Activated CD8-positive, alpha-beta memory T cell treated with anti-CD3 and anti-CD28 coated beads, Interleukin-2, amount 10 ng/mL, durations not matched to agents 7 days and 5 days (primary cell): ENCODE measurements at regions not wholly inside any gene's neighbourhood (a gene's known extent, or its start where the extent isn't known, plus 50 kb on each side); places are given as distances from the start of the nearest gene placed in this dataset.
"Not testable (repeated sequence)": the region's sequence is repeated elsewhere in the genome, so short reads cannot be mapped to it uniquely, and the experiment has no call there.

Source experiments
- ATAC-seq: fragments of 150-1000 bp; cut with Tn5 transposase; one replicate; pipeline ENCODE4 v1.10.0; 2021; ENCODE audit warnings: moderate library complexity
- CTCF ChIA-PET: fragments of 350-600 bp; sonication (Branson Sonifier 250); formaldehyde crosslinking; loops from one replicate; lab custom pipeline; 2021; ENCODE audit warnings: antibody characterized with exemption; lab: Charles Lee
- DNase-seq: peaks from one replicate; pipeline ENCODE4 v3.0.0-alpha.2; 2020
- H3K27ac Mint-ChIP-seq: one replicate; pipeline ENCODE4 v1.8.0; 2021; ENCODE audit warnings: mild to moderate bottlenecking, mixed read lengths
- H3K27me3 Mint-ChIP-seq: one replicate; pipeline ENCODE4 v1.8.0; 2021; ENCODE audit warnings: mixed read lengths
- H3K36me3 Mint-ChIP-seq: one replicate; pipeline ENCODE4 v1.8.0; 2021; ENCODE audit warnings: mild to moderate bottlenecking, mixed read lengths
- H3K4me1 Mint-ChIP-seq: one replicate; pipeline ENCODE4 v1.8.0; 2021; ENCODE audit warnings: mixed read lengths
- H3K4me3 Mint-ChIP-seq: one replicate; pipeline ENCODE4 v1.8.0; 2021; ENCODE audit warnings: mild to moderate bottlenecking, moderate library complexity, mixed read lengths
- H3K9me3 Mint-ChIP-seq: one replicate; pipeline ENCODE4 v1.8.0; 2022; ENCODE audit warnings: low read depth, mixed read lengths

DNA sequence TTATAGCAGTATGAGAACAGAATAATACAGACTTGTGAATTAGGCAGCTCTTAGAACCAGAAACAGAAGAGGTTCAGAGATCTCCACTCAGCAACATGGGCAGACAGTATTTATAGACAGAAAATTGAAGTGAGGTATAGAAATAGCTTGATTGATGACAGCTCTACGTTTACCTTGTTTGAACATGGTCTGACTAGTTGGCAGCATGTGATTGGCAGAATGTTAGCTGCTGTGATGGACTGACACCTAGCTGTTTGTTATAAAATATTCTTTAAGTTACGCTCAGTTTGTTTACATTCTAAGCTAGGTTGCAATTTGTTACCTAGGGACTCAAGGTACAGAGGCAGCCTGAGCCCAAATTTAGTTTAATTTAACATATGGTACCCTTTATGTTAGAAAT, 73.7 kb upstream of the TMEM229A start:
- Mint-ChIP-seq H3K4me3 (no peak overlapping the region), H3K36me3 (no peaks in the 10 kb centered on the region), H3K4me1 (no peaks in the 10 kb centered on the region), H3K9me3 (no peaks in the 10 kb centered on the region), H3K27me3 (no peaks in the 10 kb centered on the region), H3K27ac (no peak overlapping the region)
- CTCF ChIA-PET: no interaction called here
- ATAC-seq (no peak), DNase-seq (no peak)

DNA sequence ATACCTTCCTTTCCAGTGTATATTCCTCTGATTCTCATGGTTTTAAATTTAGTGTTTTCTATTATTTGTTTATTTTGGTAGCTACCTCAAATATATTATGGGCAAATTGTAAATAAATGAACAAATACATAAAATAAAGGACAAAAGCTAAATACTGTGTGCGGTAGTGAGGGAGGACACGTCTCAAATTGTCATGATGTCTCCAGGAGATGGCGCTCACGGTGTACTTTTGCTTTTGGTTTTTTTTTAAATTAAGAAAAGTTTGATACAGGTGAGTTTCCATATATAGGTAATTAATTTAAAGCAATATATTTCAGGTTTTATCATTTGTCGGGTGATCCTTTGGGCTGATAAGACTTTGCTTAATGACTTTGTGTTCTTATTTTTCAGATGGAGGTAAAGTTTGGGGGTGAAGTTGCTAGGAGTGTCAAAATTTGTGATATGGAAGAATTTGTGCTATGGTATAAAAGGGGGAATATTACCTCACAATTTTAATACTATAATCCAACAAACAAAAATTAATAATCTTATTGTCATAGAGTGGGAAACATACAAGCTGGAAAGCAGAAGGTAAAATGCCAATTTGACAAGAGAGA, 68.4 kb upstream of the TMEM229A start:
- H3K36me3 Mint-ChIP-seq: no peaks in the 10 kb centered on the region
- no peaks in the 10 kb centered on the region for H3K27me3 Mint-ChIP-seq
- H3K4me1 Mint-ChIP-seq: no peaks in the 10 kb centered on the region
- no peaks in the 10 kb centered on the region for H3K9me3 Mint-ChIP-seq
- ATAC-seq (no peak), DNase-seq (no peak)
- CTCF ChIA-PET: no interaction called here
- H3K4me3 Mint-ChIP-seq: no peak overlapping the region
- no peak overlapping the region for H3K27ac Mint-ChIP-seq

DNA sequence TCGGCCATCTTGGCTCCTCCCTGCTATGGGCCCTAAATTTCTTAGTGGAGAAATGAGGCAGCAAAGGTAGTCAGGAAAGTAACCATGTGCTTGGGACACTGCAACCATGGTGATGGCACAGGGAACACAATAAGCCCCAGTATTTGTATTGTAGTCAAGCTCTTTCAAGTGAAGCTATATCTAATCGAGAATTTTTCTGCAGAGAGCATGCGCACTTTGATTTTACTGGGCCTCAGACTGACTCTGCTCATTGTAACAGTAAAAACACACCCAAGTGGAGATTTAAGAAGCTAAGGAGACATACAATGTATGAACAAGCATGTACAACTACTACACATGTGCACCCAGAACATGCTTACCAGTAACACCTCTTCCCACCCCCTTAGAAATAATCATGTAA, 67.3 kb upstream of the TMEM229A start:
- no peaks in the 10 kb centered on the region for H3K36me3 Mint-ChIP-seq
- CTCF ChIA-PET: no interaction called here
- H3K9me3 Mint-ChIP-seq: no peaks in the 10 kb centered on the region
- ATAC-seq (no peak), DNase-seq (no peak)
- H3K4me1 Mint-ChIP-seq: no peaks in the 10 kb centered on the region
- no peaks in the 10 kb centered on the region for H3K27me3 Mint-ChIP-seq
- H3K27ac Mint-ChIP-seq: no peak overlapping the region
- no peak overlapping the region for H3K4me3 Mint-ChIP-seq

DNA sequence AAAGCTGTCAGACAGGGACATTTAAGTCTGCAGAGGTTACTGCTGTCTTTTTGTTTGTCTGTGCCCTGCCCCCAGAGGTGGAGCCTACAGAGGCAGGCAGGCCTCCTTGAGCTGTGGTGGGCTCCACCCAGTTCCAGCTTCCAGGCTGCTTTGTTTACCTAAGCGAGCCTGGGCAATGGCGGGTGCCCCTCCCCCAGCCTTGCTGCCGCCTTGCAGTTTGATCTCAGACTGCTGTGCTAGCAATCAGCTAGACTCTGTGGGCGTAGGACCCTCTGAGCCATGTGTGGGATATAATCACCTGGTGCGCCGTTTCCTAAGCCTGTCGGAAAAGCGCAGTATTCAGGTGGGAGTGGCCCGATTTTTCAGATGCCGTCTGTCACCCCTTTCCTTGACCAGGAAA, 66.7 kb upstream of the TMEM229A start:
- H3K27ac Mint-ChIP-seq, H3K4me1 Mint-ChIP-seq, H3K4me3 Mint-ChIP-seq, ATAC-seq, H3K9me3 Mint-ChIP-seq, H3K36me3 Mint-ChIP-seq, CTCF ChIA-PET, H3K27me3 Mint-ChIP-seq, DNase-seq: not testable (repeated sequence)

DNA sequence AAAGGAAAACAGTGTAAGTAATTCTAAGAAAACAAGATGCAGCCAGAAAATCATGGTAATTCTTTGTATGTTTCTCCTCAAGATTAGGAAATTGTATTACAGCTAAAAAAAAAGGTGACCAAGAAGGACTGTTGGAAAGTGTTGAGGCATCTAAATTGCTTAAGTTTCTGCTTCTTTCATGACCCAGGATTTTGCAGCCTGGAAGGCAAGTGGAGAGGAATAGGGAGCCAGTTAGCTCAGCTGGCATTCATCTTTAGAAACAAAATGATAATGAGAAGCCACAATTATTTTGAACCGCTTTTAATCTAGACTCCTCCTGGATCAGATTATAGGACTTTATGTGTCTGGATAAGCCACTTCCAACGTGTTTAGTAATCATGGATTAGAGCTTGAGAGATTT, 56.8 kb upstream of the TMEM229A start:
- Mint-ChIP-seq H3K27ac (no peak overlapping the region), H3K36me3 (no peaks in the 10 kb centered on the region), H3K9me3 (peaks cover 2% of the 10 kb centered on the region), H3K4me1 (no peaks in the 10 kb centered on the region), H3K27me3 (no peaks in the 10 kb centered on the region), H3K4me3 (no peak overlapping the region)
- CTCF ChIA-PET: no interaction called here
- ATAC-seq (no peak), DNase-seq (no peak)

DNA sequence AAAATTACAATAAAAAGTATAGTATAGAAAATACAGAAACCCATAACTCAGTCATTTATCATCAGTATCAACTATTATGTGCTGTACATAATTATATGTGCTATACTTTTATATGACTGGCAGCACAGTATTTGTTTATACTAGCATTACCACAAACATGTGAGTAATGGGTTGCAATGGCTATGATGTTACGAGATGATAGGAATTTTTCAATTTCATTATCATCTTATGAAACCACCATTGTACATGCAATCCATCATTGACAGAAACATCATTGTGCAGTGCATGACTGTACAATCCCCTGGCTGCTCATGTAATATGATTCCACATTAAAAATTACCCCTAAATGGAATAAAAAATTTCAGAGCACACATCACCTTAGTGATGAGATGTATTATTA, 55.7 kb upstream of the TMEM229A start:
- CTCF ChIA-PET: no interaction called here
- DNase-seq: no peak

DNA sequence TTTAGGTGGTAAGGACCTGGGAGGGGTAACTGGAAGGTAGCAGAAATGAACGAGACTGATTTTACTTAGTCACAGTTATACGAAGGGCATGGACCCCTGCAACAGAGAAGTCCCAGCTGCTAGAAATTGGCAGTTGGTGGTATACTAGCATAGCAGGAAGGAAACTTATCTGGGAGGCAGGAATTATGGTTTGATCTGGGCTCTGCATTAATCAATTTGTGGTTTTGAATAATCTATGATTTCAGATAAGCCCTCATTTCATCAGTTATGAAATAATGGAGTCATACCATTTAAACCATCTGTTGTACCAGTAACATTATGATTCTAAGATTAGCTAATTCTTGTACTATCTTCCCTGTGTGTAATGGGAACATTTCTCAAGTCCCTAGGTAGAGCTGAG, 54.0 kb upstream of the TMEM229A start:
- H3K9me3 Mint-ChIP-seq: no peaks in the 10 kb centered on the region
- no peak overlapping the region for H3K4me3 Mint-ChIP-seq
- CTCF ChIA-PET: no interaction called here
- H3K27ac Mint-ChIP-seq: no peak overlapping the region
- no peaks in the 10 kb centered on the region for H3K4me1 Mint-ChIP-seq
- ATAC-seq: no peak
- H3K36me3 Mint-ChIP-seq: no peaks in the 10 kb centered on the region
- DNase-seq: no peak
- H3K27me3 Mint-ChIP-seq: no peaks in the 10 kb centered on the region

More for the DNA sequence above, 55.7 kb upstream of the TMEM229A start:
- no peaks in the 10 kb centered on the region for H3K4me1 Mint-ChIP-seq
- no peaks in the 10 kb centered on the region for H3K36me3 Mint-ChIP-seq
- H3K27ac Mint-ChIP-seq: no peak overlapping the region
- no peaks in the 10 kb centered on the region for H3K27me3 Mint-ChIP-seq
- no peak for ATAC-seq
- H3K4me3 Mint-ChIP-seq: no peak overlapping the region
- no peaks in the 10 kb centered on the region for H3K9me3 Mint-ChIP-seq

DNA sequence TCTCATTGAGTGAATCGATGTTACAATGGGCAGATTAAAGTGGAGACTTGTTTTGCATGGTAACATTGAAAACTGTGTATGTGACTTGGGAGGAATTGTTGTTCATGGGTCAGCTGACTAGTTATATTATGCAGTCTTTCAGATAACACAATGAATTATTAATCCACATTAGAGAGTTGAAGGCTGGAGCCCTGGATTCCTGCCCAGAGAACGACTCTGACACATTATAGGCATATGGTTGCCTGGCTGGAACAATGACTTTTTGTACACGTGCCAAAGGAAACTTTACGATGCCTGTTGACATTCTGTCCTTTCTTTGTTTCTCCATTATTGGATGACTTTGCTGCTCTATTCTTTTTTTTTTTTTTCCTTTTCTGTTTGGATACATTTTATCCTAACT, 52.3 kb upstream of the TMEM229A start:
- H3K9me3 Mint-ChIP-seq: no peaks in the 10 kb centered on the region
- no peak for ATAC-seq
- no peak overlapping the region for H3K27ac Mint-ChIP-seq
- no peaks in the 10 kb centered on the region for H3K36me3 Mint-ChIP-seq
- no peak overlapping the region for H3K4me3 Mint-ChIP-seq
- CTCF ChIA-PET: no interaction called here
- DNase-seq: no peak
- no peaks in the 10 kb centered on the region for H3K27me3 Mint-ChIP-seq
- H3K4me1 Mint-ChIP-seq: no peaks in the 10 kb centered on the region

DNA sequence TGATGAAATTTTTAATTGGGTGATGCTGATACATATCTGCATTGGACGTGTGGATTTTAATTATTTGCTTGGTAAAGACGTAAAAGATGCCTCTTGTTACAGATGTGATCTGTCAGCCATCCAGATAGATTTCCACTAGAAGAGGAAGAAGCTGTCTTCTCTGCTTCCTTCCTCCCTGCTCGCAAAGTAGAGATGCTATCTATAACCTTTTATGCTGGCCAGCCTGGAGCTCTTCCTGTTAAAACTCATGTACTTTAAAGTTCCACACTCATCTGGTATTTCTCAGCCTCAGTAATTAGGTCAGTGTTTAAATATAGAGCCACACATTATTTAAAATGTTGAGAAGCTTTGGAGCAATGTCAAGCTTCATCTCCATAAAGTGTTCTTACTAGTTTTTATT, 51.2 kb upstream of the TMEM229A start:
- CTCF ChIA-PET: no interaction called here
- ATAC-seq (no peak), DNase-seq (no peak)
- Mint-ChIP-seq H3K4me1 (no peaks in the 10 kb centered on the region), H3K36me3 (no peaks in the 10 kb centered on the region), H3K27ac (no peak overlapping the region), H3K4me3 (no peak overlapping the region), H3K9me3 (no peaks in the 10 kb centered on the region), H3K27me3 (no peaks in the 10 kb centered on the region)
